ENCODE measurements at regions not wholly inside any gene's neighbourhood (a gene's known extent, or its start where the extent isn't known, plus 50 kb on each side); places are given as distances from the start of the nearest gene placed in this dataset.

GRCh38 chrX:997631-998137 lies 214.8 kb downstream of the CRLF2 start (continued):
- TF ChIP-seq RAD21 (IDR thresholded peaks at IDR 0.05 in 1 of 2, conservative IDR thresholded peaks at IDR 0.05 in 1 of 2; ENCODE audit: low read depth in 2 of 2, low read length in 2 of 2) (peak; percentile 42 to 64; a peak in 3 of 4 replicates), HDAC6 (IDR thresholded peaks at IDR 0.05; ENCODE audit: low read depth, low read length) (no peak), TCF12 (IDR thresholded peaks at IDR 0.05; ENCODE audit: low read depth, low read length) (peak; percentile 54; the same call in 1 of the 2 replicates), ZNF274 (IDR thresholded peaks at IDR 0.05; ENCODE audit: borderline replicate concordance, extremely low read depth, low read length) (no peak), SIN3A (conservative IDR thresholded peaks at IDR 0.05 in 1 of 2, IDR thresholded peaks at IDR 0.05 in 1 of 2; ENCODE audit: low read depth in 1 of 2, low read length in 2 of 2) (no peak), EP300 (IDR thresholded peaks at IDR 0.05; ENCODE audit: borderline replicate concordance in 1 of 2, low read depth in 2 of 2, low read length in 2 of 2) (peak in 1 of 2 experiments; percentile 75; a peak in 1 of 3 replicates), GTF2F1 (IDR thresholded peaks at IDR 0.05; ENCODE audit: borderline replicate concordance, low read depth, low read length) (no peak), HDAC2 (IDR thresholded peaks at IDR 0.05; ENCODE audit: borderline replicate concordance in 1 of 2, low read depth in 2 of 2, low read length in 2 of 2) (peak; percentile 83 to 92; a peak in 3 of 4 replicates), YY1 (IDR thresholded peaks at IDR 0.05; ENCODE audit: low read depth, low read length) (peak; percentile 47), NRF1 (IDR thresholded peaks at IDR 0.05; ENCODE audit: low read depth, low read length) (no peak), RBBP5 (IDR thresholded peaks at IDR 0.05; ENCODE audit: borderline replicate concordance, low read depth, low read length) (no peak), PHF8 (conservative IDR thresholded peaks at IDR 0.05; ENCODE audit: low read depth, low read length) (no peak), POLR2AphosphoS5 (IDR thresholded peaks at IDR 0.05; ENCODE audit: low read depth, low read length) (no peak), SIRT6 (IDR thresholded peaks at IDR 0.05; ENCODE audit: low read length) (no peak), POLR2A (IDR thresholded peaks at IDR 0.05; ENCODE audit: control extremely low read depth in 1 of 2, low read depth in 2 of 2, low read length in 2 of 2) (peak in 1 of 2 experiments; percentile 28; a peak in 1 of 3 replicates), ASH2L (IDR thresholded peaks at IDR 0.05; ENCODE audit: low read length) (peak; percentile 52)

Measured in H1 (cell line).